GM12878 (cell line): ENCODE measurements at regions not wholly inside any gene's neighbourhood (a gene's known extent, or its start where the extent isn't known, plus 50 kb on each side); places are given as distances from the start of the nearest gene placed in this dataset.
"Not testable (repeated sequence)": the region's sequence is repeated elsewhere in the genome, so short reads cannot be mapped to it uniquely, and the experiment has no call there.

Experiments
- EP300 ChIP-seq, 2 experiments: fragments of 150-350 bp in 1 of 2; IDR thresholded peaks; 2 replicates each; pipeline ENCODE4 v1.6.1; 2011 to 2012; ENCODE audit warnings: low read depth in 2 of 2, low read length in 2 of 2, borderline replicate concordance in 1 of 2, improper control_type of control experiment in 1 of 2, inconsistent platforms in 1 of 2; ENCODE audit not compliant: control insufficient read depth in 1 of 2
- EZH2 ChIP-seq: IDR thresholded peaks from 2 replicates; pipeline ENCODE4 v1.6.1; 2012; ENCODE audit warnings: low read depth, mild to moderate bottlenecking, control low read depth, inconsistent platforms, low read length, borderline replicate concordance; ENCODE audit not compliant: control insufficient read depth
- HDAC6 ChIP-seq: fragments of 200-600 bp; sonication (generic); IDR thresholded peaks from one replicate; pipeline ENCODE4 v1.8.0; 2017; ENCODE audit warnings: antibody characterized with exemption; ENCODE audit not compliant: unreplicated experiment
- JUNB ChIP-seq: IDR thresholded peaks from 2 replicates; pipeline ENCODE4 v1.6.1; 2016; ENCODE audit warnings: antibody characterized with exemption, mild to moderate bottlenecking
- MAX ChIP-seq: IDR thresholded peaks from 2 replicates; pipeline ENCODE4 v1.6.1; 2012; ENCODE audit warnings: low read depth, low read length, improper control_type of control experiment
- MTA3 ChIP-seq: IDR thresholded peaks from 2 replicates; pipeline ENCODE4 v1.6.1; 2012; ENCODE audit warnings: low read length, inconsistent platforms, borderline replicate concordance
- RELA ChIP-seq: fragments of 450-650 bp; IDR thresholded peaks from 2 replicates; pipeline ENCODE4 v1.8.0; 2014; ENCODE audit warnings: borderline replicate concordance; ENCODE audit not compliant: partially characterized antibody
- SP1 ChIP-seq: IDR thresholded peaks from one replicate; pipeline ENCODE4 v1.6.1; 2011; ENCODE audit warnings: low read depth, low read length
- TF ChIP-seq, protein P1 (sequence below), 3 experiments: IDR thresholded peaks in 2 of 3; conservative IDR thresholded peaks in 1 of 3; 2 replicates each; pipeline ENCODE4 v1.5.1; 2011; ENCODE audit warnings: low read depth in 3 of 3, low read length in 3 of 3, mild to moderate bottlenecking in 3 of 3, control low read depth in 2 of 3, moderate library complexity in 2 of 3, inconsistent platforms in 1 of 3, mixed read lengths in 1 of 3; ENCODE audit not compliant: control insufficient read depth in 2 of 3, insufficient read depth in 1 of 3; ENCODE audit errors: extremely low read depth in 1 of 3
- TF ChIP-seq, protein P2 (sequence below): fragments of 450-650 bp; IDR thresholded peaks from 2 replicates; pipeline ENCODE4 v1.6.1; 2017; ENCODE audit warnings: antibody characterized with exemption, mild to moderate bottlenecking, moderate library complexity

DNA sequence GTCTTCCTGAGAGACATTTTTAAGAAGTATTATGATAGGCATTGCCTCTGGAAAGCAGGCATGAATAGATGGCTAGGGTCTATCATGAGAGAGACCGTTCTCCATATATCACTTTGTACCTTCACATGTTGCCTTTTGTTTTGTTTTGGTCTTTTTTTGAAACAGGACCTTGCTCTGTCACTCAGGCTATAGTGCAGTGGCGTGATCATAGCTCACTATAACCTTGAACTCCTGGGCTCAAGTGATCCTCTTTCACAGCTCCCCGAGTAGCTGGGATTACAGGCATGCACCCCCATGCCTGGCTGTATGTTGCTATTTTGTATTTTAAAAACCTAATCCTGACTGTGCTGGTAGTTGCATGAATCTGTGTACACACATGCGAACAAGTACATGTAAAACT is 869.6 kb upstream of the DEFB115 start:
- TF ChIP-seq, protein P1, sequence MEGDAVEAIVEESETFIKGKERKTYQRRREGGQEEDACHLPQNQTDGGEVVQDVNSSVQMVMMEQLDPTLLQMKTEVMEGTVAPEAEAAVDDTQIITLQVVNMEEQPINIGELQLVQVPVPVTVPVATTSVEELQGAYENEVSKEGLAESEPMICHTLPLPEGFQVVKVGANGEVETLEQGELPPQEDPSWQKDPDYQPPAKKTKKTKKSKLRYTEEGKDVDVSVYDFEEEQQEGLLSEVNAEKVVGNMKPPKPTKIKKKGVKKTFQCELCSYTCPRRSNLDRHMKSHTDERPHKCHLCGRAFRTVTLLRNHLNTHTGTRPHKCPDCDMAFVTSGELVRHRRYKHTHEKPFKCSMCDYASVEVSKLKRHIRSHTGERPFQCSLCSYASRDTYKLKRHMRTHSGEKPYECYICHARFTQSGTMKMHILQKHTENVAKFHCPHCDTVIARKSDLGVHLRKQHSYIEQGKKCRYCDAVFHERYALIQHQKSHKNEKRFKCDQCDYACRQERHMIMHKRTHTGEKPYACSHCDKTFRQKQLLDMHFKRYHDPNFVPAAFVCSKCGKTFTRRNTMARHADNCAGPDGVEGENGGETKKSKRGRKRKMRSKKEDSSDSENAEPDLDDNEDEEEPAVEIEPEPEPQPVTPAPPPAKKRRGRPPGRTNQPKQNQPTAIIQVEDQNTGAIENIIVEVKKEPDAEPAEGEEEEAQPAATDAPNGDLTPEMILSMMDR (IDR thresholded peaks at IDR 0.05 in 2 of 3, conservative IDR thresholded peaks at IDR 0.05 in 1 of 3; ENCODE audit: control insufficient read depth in 2 of 3, extremely low read depth in 1 of 3, insufficient read depth in 1 of 3, low read depth in 3 of 3, low read length in 3 of 3) = not testable (repeated sequence)
- TF ChIP-seq SP1; EZH2; EP300 (IDR thresholded peaks at IDR 0.05; ENCODE audit: borderline replicate concordance in 1 of 2, control insufficient read depth in 1 of 2, low read depth in 2 of 2, low read length in 2 of 2); RELA; MAX; MTA3; JUNB; HDAC6: not testable (repeated sequence)
- TF ChIP-seq, protein P2, sequence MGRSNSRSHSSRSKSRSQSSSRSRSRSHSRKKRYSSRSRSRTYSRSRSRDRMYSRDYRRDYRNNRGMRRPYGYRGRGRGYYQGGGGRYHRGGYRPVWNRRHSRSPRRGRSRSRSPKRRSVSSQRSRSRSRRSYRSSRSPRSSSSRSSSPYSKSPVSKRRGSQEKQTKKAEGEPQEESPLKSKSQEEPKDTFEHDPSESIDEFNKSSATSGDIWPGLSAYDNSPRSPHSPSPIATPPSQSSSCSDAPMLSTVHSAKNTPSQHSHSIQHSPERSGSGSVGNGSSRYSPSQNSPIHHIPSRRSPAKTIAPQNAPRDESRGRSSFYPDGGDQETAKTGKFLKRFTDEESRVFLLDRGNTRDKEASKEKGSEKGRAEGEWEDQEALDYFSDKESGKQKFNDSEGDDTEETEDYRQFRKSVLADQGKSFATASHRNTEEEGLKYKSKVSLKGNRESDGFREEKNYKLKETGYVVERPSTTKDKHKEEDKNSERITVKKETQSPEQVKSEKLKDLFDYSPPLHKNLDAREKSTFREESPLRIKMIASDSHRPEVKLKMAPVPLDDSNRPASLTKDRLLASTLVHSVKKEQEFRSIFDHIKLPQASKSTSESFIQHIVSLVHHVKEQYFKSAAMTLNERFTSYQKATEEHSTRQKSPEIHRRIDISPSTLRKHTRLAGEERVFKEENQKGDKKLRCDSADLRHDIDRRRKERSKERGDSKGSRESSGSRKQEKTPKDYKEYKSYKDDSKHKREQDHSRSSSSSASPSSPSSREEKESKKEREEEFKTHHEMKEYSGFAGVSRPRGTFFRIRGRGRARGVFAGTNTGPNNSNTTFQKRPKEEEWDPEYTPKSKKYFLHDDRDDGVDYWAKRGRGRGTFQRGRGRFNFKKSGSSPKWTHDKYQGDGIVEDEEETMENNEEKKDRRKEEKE = not testable (repeated sequence)
